Activated naive CD4-positive, alpha-beta T cell treated with anti-CD3 and anti-CD28 coated beads for 36 hours (primary cell): ENCODE measurements at regions not wholly inside any gene's neighbourhood (a gene's known extent, or its start where the extent isn't known, plus 50 kb on each side); places are given as distances from the start of the nearest gene placed in this dataset.
A peak's percentile ranks its signal among the peaks of the same experiment; 100 is the strongest.

Source experiments
- CTCF ChIA-PET: fragments of 350-600 bp; sonication (Branson Sonifier 250); formaldehyde crosslinking; loops from one replicate; lab custom pipeline; 2021; ENCODE audit warnings: antibody characterized with exemption; lab: Charles Lee
- DNase-seq: peaks from one replicate; pipeline ENCODE4 v3.0.0-alpha.2; 2020
- H3K27ac Mint-ChIP-seq: one replicate; pipeline ENCODE4 v1.8.0; 2021; ENCODE audit warnings: mild to moderate bottlenecking, mixed read lengths
- H3K27me3 Mint-ChIP-seq: one replicate; pipeline ENCODE4 v1.8.0; 2021; ENCODE audit warnings: low read depth, mixed read lengths
- H3K36me3 Mint-ChIP-seq: one replicate; pipeline ENCODE4 v1.8.0; 2021; ENCODE audit warnings: low read depth, mixed read lengths
- H3K4me1 Mint-ChIP-seq: one replicate; pipeline ENCODE4 v1.8.0; 2021; ENCODE audit warnings: low read depth, mixed read lengths
- H3K4me3 Mint-ChIP-seq: one replicate; pipeline ENCODE4 v1.8.0; 2021; ENCODE audit warnings: mild to moderate bottlenecking, moderate library complexity, mixed read lengths
- H3K9me3 Mint-ChIP-seq: one replicate; pipeline ENCODE4 v1.8.0; 2021; ENCODE audit warnings: mixed read lengths
- intact Hi-C: fragments of 100-400 bp; cut with micrococcal nuclease; formaldehyde crosslinking; loops from one replicate; pipeline ENCODE4 v1.15.1; 2023

DNA sequence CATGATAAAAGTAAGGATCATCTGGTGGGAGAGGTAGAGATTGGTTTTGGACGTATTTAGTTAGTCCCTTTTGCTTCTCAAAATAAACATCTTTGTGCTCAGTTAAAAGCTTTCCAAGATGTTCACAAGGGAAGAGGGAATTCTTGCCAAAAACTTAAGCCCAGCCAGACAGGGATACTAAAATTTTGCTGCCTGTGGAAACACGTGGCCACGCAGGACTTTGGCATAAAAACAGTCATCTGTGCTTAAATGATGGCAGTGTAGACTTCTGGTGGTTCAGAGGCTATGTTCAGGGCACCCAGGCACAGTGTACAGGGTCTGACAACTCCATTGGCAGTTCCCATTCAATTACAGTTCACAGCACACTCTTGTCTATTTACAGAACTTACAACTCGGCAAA, 93.2 kb upstream of the JADE1 start:
- DNase-seq, result no peak
- CTCF ChIA-PET, result no interaction called here
- Mint-ChIP-seq H3K36me3 (no peaks in the 10 kb centered on the region), H3K27ac (no peak overlapping the region), H3K4me1 (peaks cover 5% of the 10 kb centered on the region), H3K4me3 (no peak overlapping the region), H3K9me3 (no peaks in the 10 kb centered on the region), H3K27me3 (no peaks in the 10 kb centered on the region)
- intact Hi-C loops, result no loop called here

DNA sequence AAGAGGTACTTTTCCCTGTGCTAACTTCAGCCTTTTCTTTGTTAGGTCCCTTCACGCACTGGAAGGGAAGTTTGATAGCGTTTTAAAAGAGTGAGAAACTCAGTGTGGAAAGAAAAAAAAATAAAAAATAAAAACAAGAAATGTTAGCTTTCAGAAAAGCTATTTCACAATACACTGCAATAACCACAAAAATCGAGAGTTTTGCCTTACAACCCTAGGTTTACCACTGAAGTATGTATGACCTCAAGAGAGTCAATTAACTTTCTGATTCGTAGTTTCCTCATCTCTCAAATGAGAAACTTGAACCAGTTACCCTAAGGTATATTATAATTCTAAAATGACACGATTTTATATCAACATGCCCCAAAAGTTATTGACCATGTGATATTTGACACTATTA, 93.9 kb upstream of the JADE1 start:
- Mint-ChIP-seq H3K36me3 (no peaks in the 10 kb centered on the region), H3K9me3 (no peaks in the 10 kb centered on the region), H3K27me3 (no peaks in the 10 kb centered on the region), H3K4me3 (no peak overlapping the region), H3K4me1 (peaks cover 5% of the 10 kb centered on the region), H3K27ac (no peak overlapping the region)
- no peak for DNase-seq
- CTCF ChIA-PET, result no interaction called here
- intact Hi-C loops, result no loop called here

DNA sequence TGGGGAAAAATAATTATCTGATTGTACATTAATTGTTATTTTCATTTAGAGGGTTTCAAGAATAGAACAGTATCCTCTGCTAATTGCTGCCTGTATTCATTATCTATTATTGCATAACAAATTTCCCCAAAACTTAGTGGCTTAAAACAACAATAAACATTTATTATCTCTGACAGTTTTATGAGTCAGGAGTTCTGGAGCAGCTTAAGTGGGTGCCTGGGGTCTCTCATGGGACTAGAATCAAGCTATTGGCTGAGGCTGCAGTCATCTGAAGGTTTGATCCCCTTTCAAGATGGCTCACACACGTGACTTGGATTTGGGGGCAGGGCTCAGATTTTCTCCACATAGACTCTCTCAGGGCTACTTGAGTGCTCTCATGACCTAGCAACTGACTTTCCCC, 98.1 kb upstream of the JADE1 start:
- Mint-ChIP-seq H3K27ac (no peak overlapping the region), H3K4me3 (no peak overlapping the region), H3K36me3 (no peaks in the 10 kb centered on the region), H3K9me3 (no peaks in the 10 kb centered on the region), H3K27me3 (no peaks in the 10 kb centered on the region), H3K4me1 (peaks cover 18% of the 10 kb centered on the region)
- CTCF ChIA-PET, result no interaction called here
- intact Hi-C loops, result no loop called here
- DNase-seq, result no peak

DNA sequence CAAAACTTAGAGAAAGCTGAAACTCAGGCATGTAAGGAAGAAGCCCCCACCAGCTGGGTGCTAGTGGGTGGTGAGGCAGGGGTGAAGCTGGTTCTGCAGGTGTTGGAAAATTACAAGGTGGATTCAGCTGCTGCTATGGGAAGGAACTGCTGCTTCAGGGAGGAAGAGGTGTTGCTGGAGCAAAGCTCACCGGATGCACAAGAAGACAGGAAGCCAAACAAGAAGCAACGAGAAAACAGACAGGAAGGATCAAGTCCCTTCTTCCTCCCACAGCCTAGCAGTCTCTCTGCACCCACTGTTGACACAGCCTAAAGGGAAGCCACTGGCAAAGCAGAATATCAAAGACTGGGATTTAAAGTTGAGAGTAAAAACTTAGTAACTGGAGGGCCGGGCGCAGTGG, 100.2 kb upstream of the JADE1 start:
- peak overlapping the region; percentile 58 for H3K27ac Mint-ChIP-seq
- H3K4me3 Mint-ChIP-seq, result no peak overlapping the region
- CTCF ChIA-PET, result interaction anchor here (0.6 kb wide), 1 partner anchor 106 kb away, joined by 3 read pairs; no protein-coding TSS in a partner anchor
- DNase-seq, result peak; percentile 12
- no peaks in the 10 kb centered on the region for H3K27me3 Mint-ChIP-seq
- H3K9me3 Mint-ChIP-seq, result no peaks in the 10 kb centered on the region
- intact Hi-C loops, result no loop called here
- H3K4me1 Mint-ChIP-seq, result peaks cover 18% of the 10 kb centered on the region
- no peaks in the 10 kb centered on the region for H3K36me3 Mint-ChIP-seq

DNA sequence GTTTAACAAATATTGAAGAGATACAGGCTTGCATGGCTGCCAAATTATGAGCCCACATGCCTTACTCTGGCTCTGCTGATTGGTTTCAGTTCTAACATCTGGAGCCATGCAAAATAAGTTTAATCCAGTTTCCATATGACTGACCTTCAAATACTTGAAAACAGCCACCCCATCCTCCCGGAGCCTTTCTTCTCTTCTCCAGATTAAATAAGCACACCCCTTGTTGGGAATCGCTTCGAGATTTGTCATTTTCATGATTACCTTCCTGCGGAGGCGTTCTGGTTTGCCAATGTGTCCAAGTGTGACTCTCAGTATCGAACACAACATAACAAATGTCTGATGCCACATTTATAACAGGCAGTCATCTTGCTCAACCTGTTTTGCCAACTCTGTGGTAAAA, 101.6 kb upstream of the JADE1 start:
- intact Hi-C loops, result no loop called here
- H3K27me3 Mint-ChIP-seq, result no peaks in the 10 kb centered on the region
- peaks cover 14% of the 10 kb centered on the region for H3K4me1 Mint-ChIP-seq
- H3K27ac Mint-ChIP-seq, result no peak overlapping the region
- H3K4me3 Mint-ChIP-seq, result no peak overlapping the region
- CTCF ChIA-PET, result interaction anchor here (0.8 kb wide), 1 partner anchor 125 kb away, joined by 4 read pairs; no protein-coding TSS in a partner anchor
- no peaks in the 10 kb centered on the region for H3K9me3 Mint-ChIP-seq
- no peaks in the 10 kb centered on the region for H3K36me3 Mint-ChIP-seq
- no peak for DNase-seq

DNA sequence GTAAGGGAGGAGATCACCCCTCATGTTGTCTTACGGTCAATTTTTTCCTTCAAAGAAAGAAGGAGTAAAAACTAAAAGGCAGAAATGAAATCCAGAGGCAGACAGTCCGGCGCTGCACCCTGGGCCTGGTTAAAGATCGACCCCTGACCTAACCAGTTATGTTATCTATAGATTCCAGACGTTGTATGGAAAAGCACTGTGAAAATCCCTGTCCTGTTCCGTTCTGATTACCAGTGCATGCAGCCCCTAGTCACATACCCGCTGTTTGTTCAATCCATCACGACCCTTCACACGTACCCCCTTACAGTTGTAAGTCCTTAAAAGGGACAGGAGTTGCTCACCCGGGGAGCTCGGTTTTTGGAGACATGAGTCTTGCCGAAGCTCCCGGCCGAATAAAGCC, 105.6 kb upstream of the JADE1 start:
- DNase-seq, result no peak
- CTCF ChIA-PET, result no interaction called here
- Mint-ChIP-seq H3K27ac (no peak overlapping the region), H3K4me1 (peaks cover 4% of the 10 kb centered on the region), H3K27me3 (no peaks in the 10 kb centered on the region), H3K4me3 (no peak overlapping the region), H3K9me3 (no peaks in the 10 kb centered on the region), H3K36me3 (no peaks in the 10 kb centered on the region)
- intact Hi-C loops, result no loop called here

DNA sequence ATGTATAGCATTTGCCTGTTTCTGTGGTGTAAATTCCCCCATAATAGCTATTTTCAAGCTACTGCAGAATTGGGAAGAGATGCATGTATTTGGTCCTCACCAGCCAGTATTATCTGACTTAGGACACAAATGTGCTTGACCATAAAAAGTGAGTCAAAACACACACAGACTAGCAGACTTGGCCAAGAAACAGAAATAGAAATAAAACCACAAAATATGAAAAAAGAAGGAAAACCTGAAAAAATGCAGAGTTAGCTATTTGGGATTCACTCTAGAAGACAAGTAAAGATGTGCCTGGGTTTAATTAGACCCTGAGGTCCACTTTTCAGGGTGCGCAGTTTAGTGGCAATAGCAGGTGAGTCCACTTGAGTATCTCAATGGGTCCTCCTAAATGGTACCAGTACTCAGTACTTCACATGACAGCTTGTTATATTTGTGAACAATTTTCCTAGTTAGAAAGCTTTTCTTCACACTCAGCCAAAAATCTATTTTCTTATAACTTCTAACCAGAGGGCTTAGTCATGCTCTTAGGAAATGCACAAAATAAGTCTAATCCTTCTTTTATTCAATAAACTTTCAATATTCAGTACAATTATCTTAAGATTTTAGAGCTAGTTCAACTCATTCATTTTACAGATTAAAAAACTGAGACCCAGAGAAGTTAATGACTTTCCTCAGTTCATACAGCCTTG, 108.7 kb upstream of the JADE1 start:
- no peak for DNase-seq
- no peaks in the 10 kb centered on the region for H3K4me1 Mint-ChIP-seq
- intact Hi-C loops, result no loop called here
- CTCF ChIA-PET, result no interaction called here
- H3K27me3 Mint-ChIP-seq, result no peaks in the 10 kb centered on the region
- H3K4me3 Mint-ChIP-seq, result no peak overlapping the region
- no peak overlapping the region for H3K27ac Mint-ChIP-seq
- no peaks in the 10 kb centered on the region for H3K36me3 Mint-ChIP-seq
- no peaks in the 10 kb centered on the region for H3K9me3 Mint-ChIP-seq

DNA sequence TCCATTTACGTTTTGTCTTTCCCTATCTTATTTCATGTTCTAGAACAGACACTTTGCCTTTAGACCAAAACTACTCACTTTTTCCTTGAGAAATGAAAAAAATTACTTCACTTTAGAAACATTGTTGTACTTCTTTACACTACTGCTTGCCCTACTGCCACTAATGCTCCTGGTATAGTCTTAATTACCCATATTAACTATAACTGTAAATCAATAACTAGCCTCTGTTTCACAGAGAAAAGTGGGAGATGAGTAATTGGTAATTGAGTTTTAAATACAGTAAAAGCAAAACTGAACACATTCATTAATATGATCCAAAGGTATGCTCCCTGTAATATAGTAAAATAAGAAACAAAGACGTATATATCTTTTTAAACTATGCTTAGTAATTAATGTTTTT, 111.1 kb upstream of the JADE1 start:
- no peak for DNase-seq
- no peaks in the 10 kb centered on the region for H3K27me3 Mint-ChIP-seq
- H3K4me3 Mint-ChIP-seq, result no peak overlapping the region
- H3K36me3 Mint-ChIP-seq, result no peaks in the 10 kb centered on the region
- no peaks in the 10 kb centered on the region for H3K4me1 Mint-ChIP-seq
- no peak overlapping the region for H3K27ac Mint-ChIP-seq
- CTCF ChIA-PET, result no interaction called here
- intact Hi-C loops, result no loop called here
- H3K9me3 Mint-ChIP-seq, result peaks cover 2% of the 10 kb centered on the region

DNA sequence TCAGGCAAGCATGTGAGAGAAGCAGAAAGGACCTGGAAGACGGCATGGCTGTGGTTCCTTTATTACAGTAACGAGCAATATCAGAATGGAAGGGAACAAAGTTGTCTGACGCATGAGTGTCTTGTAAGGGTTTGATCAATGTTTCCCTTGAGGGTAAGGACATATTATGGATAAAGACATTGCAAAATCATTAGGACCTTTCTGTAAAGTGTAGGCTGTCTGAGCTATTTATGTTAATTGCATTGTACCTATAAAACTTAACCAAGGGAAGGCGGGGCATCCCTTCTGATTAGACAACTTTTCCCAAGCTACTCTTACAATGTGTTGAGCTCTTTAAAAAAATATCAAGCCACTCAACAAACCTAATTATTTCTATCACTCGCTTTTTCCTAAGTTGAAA, 112.2 kb upstream of the JADE1 start:
- CTCF ChIA-PET, result no interaction called here
- H3K9me3 Mint-ChIP-seq, result peaks cover 2% of the 10 kb centered on the region
- H3K36me3 Mint-ChIP-seq, result no peaks in the 10 kb centered on the region
- H3K4me3 Mint-ChIP-seq, result no peak overlapping the region
- H3K27me3 Mint-ChIP-seq, result no peaks in the 10 kb centered on the region
- DNase-seq, result no peak
- H3K4me1 Mint-ChIP-seq, result no peaks in the 10 kb centered on the region
- no peak overlapping the region for H3K27ac Mint-ChIP-seq
- intact Hi-C loops, result no loop called here

DNA sequence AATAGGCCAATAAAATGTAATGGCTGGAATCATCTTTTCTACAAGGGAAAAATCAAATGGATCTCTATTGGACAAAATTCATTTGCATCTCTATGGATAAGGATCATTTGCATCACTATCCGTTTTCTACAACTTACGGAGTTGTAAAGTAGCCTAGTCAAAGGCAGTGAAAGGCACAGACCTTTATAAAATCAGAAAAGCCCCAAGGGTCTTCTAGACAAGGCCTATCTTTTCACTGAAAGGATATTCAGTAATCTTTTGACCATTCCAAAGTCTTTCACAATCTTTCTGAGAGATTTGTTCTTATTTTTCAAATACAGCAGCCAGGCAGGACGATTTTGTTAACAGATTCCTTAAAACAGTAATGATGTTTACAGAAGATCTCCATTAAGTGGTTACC, 119.5 kb upstream of the JADE1 start:
- H3K9me3 Mint-ChIP-seq, result peaks cover 2% of the 10 kb centered on the region
- no peak overlapping the region for H3K27ac Mint-ChIP-seq
- CTCF ChIA-PET, result interaction anchor here (0.7 kb wide), 1 partner anchor 482 kb away, joined by 3 read pairs; no protein-coding TSS in a partner anchor
- intact Hi-C loops, result no loop called here
- no peaks in the 10 kb centered on the region for H3K4me1 Mint-ChIP-seq
- H3K36me3 Mint-ChIP-seq, result no peaks in the 10 kb centered on the region
- H3K27me3 Mint-ChIP-seq, result no peaks in the 10 kb centered on the region
- DNase-seq, result no peak
- no peak overlapping the region for H3K4me3 Mint-ChIP-seq

DNA sequence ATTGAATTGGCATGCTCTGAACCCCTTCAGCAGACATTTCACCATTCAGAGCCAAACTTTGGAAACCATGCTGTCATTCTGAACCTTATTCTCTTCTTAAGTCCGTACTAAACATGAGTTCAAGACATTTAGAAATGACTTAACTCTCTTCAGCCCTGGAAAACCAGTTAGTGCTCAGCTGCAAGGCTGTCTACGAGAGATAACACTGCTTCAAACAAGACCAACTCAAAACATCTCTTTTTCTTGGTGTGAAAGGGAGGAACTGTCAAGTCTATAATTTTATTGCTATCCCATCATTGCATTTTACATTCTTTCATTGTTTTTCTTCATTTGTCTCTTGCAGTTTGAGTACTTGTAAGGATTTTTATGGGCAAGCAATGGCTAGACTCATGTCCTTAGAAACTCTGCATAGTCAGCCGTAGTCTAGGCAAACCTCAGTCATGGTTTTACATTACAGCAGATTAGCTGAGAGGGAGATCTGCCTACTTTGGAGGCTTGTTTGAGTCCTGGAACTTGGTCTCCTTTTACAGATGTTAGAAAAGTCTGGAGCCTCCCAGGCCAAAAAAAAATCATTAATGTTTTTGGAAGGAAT, 120.6 kb upstream of the JADE1 start:
- Mint-ChIP-seq H3K4me3 (no peak overlapping the region), H3K36me3 (no peaks in the 10 kb centered on the region), H3K27ac (no peak overlapping the region), H3K4me1 (no peaks in the 10 kb centered on the region), H3K9me3 (peaks cover 2% of the 10 kb centered on the region), H3K27me3 (no peaks in the 10 kb centered on the region)
- intact Hi-C loops, result no loop called here
- DNase-seq, result no peak
- CTCF ChIA-PET, result no interaction called here

DNA sequence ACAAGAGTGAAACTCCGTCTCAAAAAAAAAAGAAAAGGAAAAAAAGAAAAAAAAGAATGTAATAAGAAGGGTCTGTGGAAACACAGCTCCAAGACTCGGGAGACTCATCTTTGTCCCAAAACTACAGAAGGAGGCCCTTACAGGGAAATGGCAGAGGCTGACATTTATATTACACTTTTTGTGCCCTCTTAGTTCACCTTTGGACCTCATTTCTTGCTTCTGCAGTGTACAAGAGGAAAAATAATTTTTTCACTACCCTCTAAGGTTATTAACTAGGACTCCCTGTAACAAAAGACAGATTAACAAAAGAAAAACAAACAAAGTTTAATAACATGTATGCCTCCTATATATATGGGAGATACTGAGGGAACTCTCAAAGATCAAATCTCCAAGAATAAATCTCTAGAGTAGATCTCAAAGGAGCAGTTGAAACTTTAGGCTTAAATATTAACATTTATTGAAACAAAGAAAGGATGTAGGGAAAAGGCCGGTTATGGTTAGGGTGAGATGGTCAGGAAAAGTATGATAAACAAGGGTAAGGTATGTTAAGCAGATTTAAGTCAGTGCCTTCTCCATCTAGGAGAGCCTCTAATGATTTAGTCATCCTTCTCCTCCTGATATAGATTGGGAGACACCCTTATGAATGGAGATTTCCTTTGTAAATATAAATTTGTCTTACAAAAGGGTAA, 121.3 kb upstream of the JADE1 start:
- Mint-ChIP-seq H3K4me3 (no peak overlapping the region), H3K27me3 (no peaks in the 10 kb centered on the region), H3K9me3 (no peaks in the 10 kb centered on the region), H3K36me3 (no peaks in the 10 kb centered on the region), H3K27ac (no peak overlapping the region), H3K4me1 (no peaks in the 10 kb centered on the region)
- intact Hi-C loops, result no loop called here
- no peak for DNase-seq
- CTCF ChIA-PET, result no interaction called here

DNA sequence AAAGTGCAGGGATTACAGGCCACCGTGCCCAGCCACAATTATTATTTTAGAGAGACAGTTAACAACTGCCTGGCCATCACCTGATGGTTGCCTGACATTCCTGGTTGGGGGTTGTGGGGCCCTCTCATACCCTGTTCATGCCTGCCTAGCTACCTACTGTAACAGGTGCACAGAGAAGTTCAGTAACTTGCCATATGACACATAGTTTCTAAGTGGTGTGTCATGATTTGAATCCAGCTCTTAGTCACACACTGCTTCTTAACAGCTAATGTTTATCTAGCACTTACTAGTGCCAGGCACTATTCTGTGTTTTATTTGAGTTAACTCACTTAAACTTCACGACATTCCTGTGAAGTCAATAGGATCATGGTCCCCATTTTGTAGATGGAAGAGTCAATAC, 122.7 kb upstream of the JADE1 start:
- no peaks in the 10 kb centered on the region for H3K27me3 Mint-ChIP-seq
- no peaks in the 10 kb centered on the region for H3K36me3 Mint-ChIP-seq
- no peak overlapping the region for H3K4me3 Mint-ChIP-seq
- no peak overlapping the region for H3K27ac Mint-ChIP-seq
- no peaks in the 10 kb centered on the region for H3K4me1 Mint-ChIP-seq
- intact Hi-C loops, result no loop called here
- CTCF ChIA-PET, result no interaction called here
- no peak for DNase-seq
- no peaks in the 10 kb centered on the region for H3K9me3 Mint-ChIP-seq
